ENCODE measurements at regions not wholly inside any gene's neighbourhood (a gene's known extent, or its start where the extent isn't known, plus 50 kb on each side); places are given as distances from the start of the nearest gene placed in this dataset.

- TF ChIP-seq POLR2A (IDR thresholded peaks at IDR 0.05): no peak
- TF ChIP-seq, protein P1, sequence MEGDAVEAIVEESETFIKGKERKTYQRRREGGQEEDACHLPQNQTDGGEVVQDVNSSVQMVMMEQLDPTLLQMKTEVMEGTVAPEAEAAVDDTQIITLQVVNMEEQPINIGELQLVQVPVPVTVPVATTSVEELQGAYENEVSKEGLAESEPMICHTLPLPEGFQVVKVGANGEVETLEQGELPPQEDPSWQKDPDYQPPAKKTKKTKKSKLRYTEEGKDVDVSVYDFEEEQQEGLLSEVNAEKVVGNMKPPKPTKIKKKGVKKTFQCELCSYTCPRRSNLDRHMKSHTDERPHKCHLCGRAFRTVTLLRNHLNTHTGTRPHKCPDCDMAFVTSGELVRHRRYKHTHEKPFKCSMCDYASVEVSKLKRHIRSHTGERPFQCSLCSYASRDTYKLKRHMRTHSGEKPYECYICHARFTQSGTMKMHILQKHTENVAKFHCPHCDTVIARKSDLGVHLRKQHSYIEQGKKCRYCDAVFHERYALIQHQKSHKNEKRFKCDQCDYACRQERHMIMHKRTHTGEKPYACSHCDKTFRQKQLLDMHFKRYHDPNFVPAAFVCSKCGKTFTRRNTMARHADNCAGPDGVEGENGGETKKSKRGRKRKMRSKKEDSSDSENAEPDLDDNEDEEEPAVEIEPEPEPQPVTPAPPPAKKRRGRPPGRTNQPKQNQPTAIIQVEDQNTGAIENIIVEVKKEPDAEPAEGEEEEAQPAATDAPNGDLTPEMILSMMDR (IDR thresholded peaks at IDR 0.05): no peak
Measured at GRCh38 chr3:71919572-71919971, 134.6 kb upstream of the PROK2 start.
